Activated CD4-positive, alpha-beta T cell treated with anti-CD3 and anti-CD28 coated beads, Interleukin-2, Interleukin-4, amounts not matched to agents 100 ng/mL and 50 ng/mL, durations not matched to agents 16 hours and 8 hours (primary cell): ENCODE measurements at regions not wholly inside any gene's neighbourhood (a gene's known extent, or its start where the extent isn't known, plus 50 kb on each side); places are given as distances from the start of the nearest gene placed in this dataset.
"Not testable (repeated sequence)": the region's sequence is repeated elsewhere in the genome, so short reads cannot be mapped to it uniquely, and the experiment has no call there.

Source experiments
- DNase-seq: peaks from one replicate; pipeline ENCODE4 v3.0.0-alpha.2; 2020; ENCODE audit warnings: low spot score

- DNase-seq: no peak
These were observed 356.0 kb downstream of the PPARGC1A start for GRCh38 chr4:23533859-23534258.

GRCh38 chr4:23516716-23517115, 373.1 kb downstream of the PPARGC1A start:
- DNase-seq: no peak

- DNase-seq: no peak
These were observed 385.8 kb downstream of the PPARGC1A start for GRCh38 chr4:23504083-23504482.

- DNase-seq: no peak
These were observed 388.9 kb downstream of the PPARGC1A start for GRCh38 chr4:23500894-23501449.

- DNase-seq: no peak
These were observed 404.0 kb downstream of the PPARGC1A start for GRCh38 chr4:23485801-23486200.

GRCh38 chr4:23484689-23485088, 405.2 kb downstream of the PPARGC1A start:
- no peak for DNase-seq

GRCh38 chr4:23483320-23483960, 406.4 kb downstream of the PPARGC1A start:
- no peak for DNase-seq

- DNase-seq: no peak
These were observed 408.3 kb downstream of the PPARGC1A start for GRCh38 chr4:23481566-23481965.

GRCh38 chr4:23477905-23478304, 411.9 kb downstream of the PPARGC1A start:
- no peak for DNase-seq

GRCh38 chr4:23476515-23477090, 413.2 kb downstream of the PPARGC1A start:
- DNase-seq: no peak

- no peak for DNase-seq
These were observed 426.8 kb downstream of the PPARGC1A start for GRCh38 chr4:23463071-23463470.

GRCh38 chr4:23458054-23458453, 431.8 kb downstream of the PPARGC1A start:
- DNase-seq: no peak

GRCh38 chr4:23456864-23457263, 433.0 kb downstream of the PPARGC1A start:
- DNase-seq: no peak

GRCh38 chr4:23455456-23456158, 434.2 kb downstream of the PPARGC1A start:
- DNase-seq: no peak

- no peak for DNase-seq
These were observed 448.2 kb downstream of the PPARGC1A start for GRCh38 chr4:23441530-23442069.

- DNase-seq: no peak
These were observed 451.1 kb downstream of the PPARGC1A start for GRCh38 chr4:23438764-23439163.

- DNase-seq: no peak
These were observed 460.4 kb downstream of the PPARGC1A start for GRCh38 chr4:23429497-23429896.

GRCh38 chr4:23425570-23425969, 464.3 kb downstream of the PPARGC1A start:
- DNase-seq: no peak

- DNase-seq: no peak
These were observed 466.3 kb downstream of the PPARGC1A start for GRCh38 chr4:23423540-23423939.

GRCh38 chr4:23422878-23423277, 467.0 kb downstream of the PPARGC1A start:
- DNase-seq: no peak

- no peak for DNase-seq
These were observed 476.2 kb downstream of the PPARGC1A start for GRCh38 chr4:23413631-23414030.

GRCh38 chr4:23412701-23413100, 477.1 kb downstream of the PPARGC1A start:
- no peak for DNase-seq

- DNase-seq: not testable (repeated sequence)
These were observed 480.9 kb downstream of the PPARGC1A start for GRCh38 chr4:23408913-23409312.
